PC-3 (cell line): ENCODE measurements at regions not wholly inside any gene's neighbourhood (a gene's known extent, or its start where the extent isn't known, plus 50 kb on each side); places are given as distances from the start of the nearest gene placed in this dataset.
A peak's percentile ranks its signal among the peaks of the same experiment; 100 is the strongest.

Experiments
- ATAC-seq: fragments of 200-7000 bp; cut with Tn5 transposase; 2 replicates; pipeline ENCODE4 v1.9.1; 2020; ENCODE audit warnings: mild to moderate bottlenecking, moderate library complexity
- BruUV-seq: library from RNA; stranded (reverse); fragments of 400-500 nt; replicated peaks from 2 replicates; lab custom pipeline; 2021; lab: Mats Ljungman, UMichigan
- CTCF ChIA-PET: fragments of 300-600 bp; sonication (Branson Sonifier 250); formaldehyde crosslinking; loops from one replicate; lab custom pipeline; 2022; ENCODE audit warnings: antibody characterized with exemption; lab: Charles Lee
- POLR2A ChIA-PET: fragments of 300-600 bp; sonication (Branson Sonifier 250); formaldehyde crosslinking; loops from one replicate; lab custom pipeline; 2022; ENCODE audit warnings: antibody characterized with exemption; ENCODE audit not compliant: unreplicated experiment; lab: Charles Lee
- DNase-seq: peaks from one replicate; pipeline ENCODE4 v3.0.0-alpha.2; 2015
- H2AFZ ChIP-seq: fragments of 300-600 bp; sonication (generic); 2 replicates; pipeline ENCODE4 v1.6.0; 2016; ENCODE audit warnings: antibody characterized with exemption, low read length
- H3F3A ChIP-seq: fragments of 300-600 bp; sonication (generic); one replicate; pipeline ENCODE4 v1.6.0; 2017; ENCODE audit warnings: antibody characterized with exemption, low read length, control low read depth, mild to moderate bottlenecking; ENCODE audit not compliant: unreplicated experiment
- H3K27ac ChIP-seq: fragments of 300-600 bp; sonication (generic); 2 replicates; pipeline ENCODE4 v1.5.1; 2016; ENCODE audit warnings: mild to moderate bottlenecking, low read length
- H3K27me3 ChIP-seq: fragments of 300-600 bp; sonication (generic); 2 replicates; pipeline ENCODE4 v1.6.1; 2016; ENCODE audit warnings: low read length, mixed read lengths
- H3K36me3 ChIP-seq: fragments of 300-600 bp; sonication (generic); 2 replicates; pipeline ENCODE4 v1.6.1; 2016; ENCODE audit warnings: low read depth, mixed run types, low read length, mixed read lengths
- H3K4me1 ChIP-seq: fragments of 300-600 bp; sonication (generic); 2 replicates; pipeline ENCODE4 v1.5.1; 2016; ENCODE audit warnings: low read length; ENCODE audit not compliant: insufficient read depth
- H3K4me2 ChIP-seq: fragments of 300-600 bp; sonication (generic); 2 replicates; pipeline ENCODE4 v1.6.0; 2016; ENCODE audit warnings: low read length
- H3K4me3 ChIP-seq: fragments of 300-600 bp; sonication (generic); 2 replicates; pipeline ENCODE4 v1.5.1; 2016; ENCODE audit warnings: mild to moderate bottlenecking, low read length, mixed read lengths
- H3K79me2 ChIP-seq: fragments of 300-600 bp; sonication (generic); 2 replicates; pipeline ENCODE4 v1.6.1; 2017; ENCODE audit warnings: low read length, mixed read lengths
- H3K9ac ChIP-seq: fragments of 300-600 bp; sonication (generic); 2 replicates; pipeline ENCODE4 v1.6.0; 2016; ENCODE audit warnings: mild to moderate bottlenecking, low read length
- H3K9me2 ChIP-seq: fragments of 300-600 bp; sonication (generic); replicated peaks from 2 replicates; pipeline ENCODE4 v1.6.1; 2016; ENCODE audit warnings: mixed run types, low read length, mixed read lengths
- H3K9me3 ChIP-seq: fragments of 300-600 bp; sonication (generic); 2 replicates; pipeline ENCODE4 v1.6.1; 2016; ENCODE audit warnings: low read length, mixed read lengths
- H4K20me1 ChIP-seq: fragments of 300-600 bp; sonication (generic); 2 replicates; pipeline ENCODE4 v1.6.1; 2016; ENCODE audit warnings: low read length, mixed read lengths
- CTCF ChIP-seq: fragments of 300-600 bp; sonication (generic); conservative IDR thresholded peaks from 2 replicates; pipeline ENCODE4 v1.5.1; 2017; ENCODE audit warnings: antibody characterized with exemption, low read depth, mild to moderate bottlenecking, low read length
- EZH2 ChIP-seq: fragments of 300-600 bp; sonication (generic); IDR thresholded peaks from one replicate; pipeline ENCODE4 v1.6.1; 2017; ENCODE audit warnings: antibody characterized with exemption, mild to moderate bottlenecking, low read length; ENCODE audit not compliant: unreplicated experiment
- EZH2phosphoT487 ChIP-seq: fragments of 300-600 bp; sonication (generic); IDR thresholded peaks from 2 replicates; pipeline ENCODE4 v1.6.1; 2018; ENCODE audit warnings: mild to moderate bottlenecking, antibody characterized with exemption, low read length, borderline replicate concordance
- intact Hi-C: fragments of 100-400 bp; cut with micrococcal nuclease; formaldehyde crosslinking; loops from 2 replicates; pipeline ENCODE4 v1.9.0; 2023

GRCh38 chr2:58378152-58378551 is 137.0 kb upstream of the FANCL start:
- H3K9ac ChIP-seq, result no peak overlapping the region
- intact Hi-C loops, result no loop called here
- ChIA-PET CTCF (no interaction called here), POLR2A (no interaction called here)
- H3K27me3 ChIP-seq, result no peaks in the 10 kb centered on the region
- no peaks in the 10 kb centered on the region for H3K9me3 ChIP-seq
- H3K4me2 ChIP-seq, result no peak overlapping the region
- DNase-seq (no peak), ATAC-seq (no peak)
- H3K79me2 ChIP-seq, result no peaks in the 10 kb centered on the region
- no peak overlapping the region for H2AFZ ChIP-seq
- no TSS peak for BruUV-seq
- H3K27ac ChIP-seq, result no peak overlapping the region
- H3K4me3 ChIP-seq, result no peak overlapping the region
- no peaks in the 10 kb centered on the region for H3K36me3 ChIP-seq
- H4K20me1 ChIP-seq, result no peaks in the 10 kb centered on the region
- no peaks in the 10 kb centered on the region for H3F3A ChIP-seq
- H3K9me2 ChIP-seq, result no peaks in the 10 kb centered on the region
- TF ChIP-seq EZH2phosphoT487 (no peak), EZH2 (no peak), CTCF (no peak)
- H3K4me1 ChIP-seq, result peaks cover 16% of the 10 kb centered on the region

- CTCF ChIA-PET, result no interaction called here
These were observed 136.1 kb upstream of the FANCL start for GRCh38 chr2:58377181-58377580.

More at GRCh38 chr2:58377181-58377580, 136.1 kb upstream of the FANCL start:
- Histone ChIP-seq H3K4me2 (no peak overlapping the region; the same call in 1 of the 2 replicates), H3K27me3 (no peaks in the 10 kb centered on the region), H4K20me1 (no peaks in the 10 kb centered on the region), H3K9me2 (no peaks in the 10 kb centered on the region), H3K36me3 (no peaks in the 10 kb centered on the region), H3K27ac (no peak overlapping the region; the same call in 1 of the 2 replicates), H3K4me3 (no peak overlapping the region), H2AFZ (no peak overlapping the region), H3K4me1 (peaks cover 16% of the 10 kb centered on the region), H3F3A (no peaks in the 10 kb centered on the region), H3K9ac (no peak overlapping the region), H3K79me2 (no peaks in the 10 kb centered on the region), H3K9me3 (no peaks in the 10 kb centered on the region)
- peak; percentile 16; the same call in 1 of the 2 replicates for ATAC-seq
- no TSS peak for BruUV-seq
- TF ChIP-seq EZH2phosphoT487 (no peak), CTCF (no peak), EZH2 (no peak)
- intact Hi-C loops, result no loop called here
- DNase-seq, result no peak
- POLR2A ChIA-PET, result no interaction called here
